ENCODE measurements at regions not wholly inside any gene's neighbourhood (a gene's known extent, or its start where the extent isn't known, plus 50 kb on each side); places are given as distances from the start of the nearest gene placed in this dataset.

DNA sequence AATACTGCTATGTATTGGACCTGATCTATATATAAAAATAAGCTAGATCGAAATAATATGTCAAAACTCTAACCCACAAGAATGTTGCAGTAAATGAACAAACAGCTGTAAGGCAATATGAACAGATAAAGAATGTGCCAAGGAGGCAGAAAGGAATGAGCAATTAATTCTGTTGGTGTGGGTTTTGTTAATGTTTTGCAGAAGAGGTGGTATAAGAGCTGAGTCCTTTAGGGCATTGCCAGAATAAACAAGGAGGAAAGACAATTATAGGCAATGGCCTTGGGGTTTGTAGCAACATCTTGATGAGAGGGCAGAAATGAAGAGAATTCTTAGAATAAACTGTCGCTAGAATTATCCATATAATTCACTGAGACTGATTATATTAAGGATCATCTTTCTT is 240.9 kb upstream of the GULP1 start:
- TF ChIP-seq, protein P1, sequence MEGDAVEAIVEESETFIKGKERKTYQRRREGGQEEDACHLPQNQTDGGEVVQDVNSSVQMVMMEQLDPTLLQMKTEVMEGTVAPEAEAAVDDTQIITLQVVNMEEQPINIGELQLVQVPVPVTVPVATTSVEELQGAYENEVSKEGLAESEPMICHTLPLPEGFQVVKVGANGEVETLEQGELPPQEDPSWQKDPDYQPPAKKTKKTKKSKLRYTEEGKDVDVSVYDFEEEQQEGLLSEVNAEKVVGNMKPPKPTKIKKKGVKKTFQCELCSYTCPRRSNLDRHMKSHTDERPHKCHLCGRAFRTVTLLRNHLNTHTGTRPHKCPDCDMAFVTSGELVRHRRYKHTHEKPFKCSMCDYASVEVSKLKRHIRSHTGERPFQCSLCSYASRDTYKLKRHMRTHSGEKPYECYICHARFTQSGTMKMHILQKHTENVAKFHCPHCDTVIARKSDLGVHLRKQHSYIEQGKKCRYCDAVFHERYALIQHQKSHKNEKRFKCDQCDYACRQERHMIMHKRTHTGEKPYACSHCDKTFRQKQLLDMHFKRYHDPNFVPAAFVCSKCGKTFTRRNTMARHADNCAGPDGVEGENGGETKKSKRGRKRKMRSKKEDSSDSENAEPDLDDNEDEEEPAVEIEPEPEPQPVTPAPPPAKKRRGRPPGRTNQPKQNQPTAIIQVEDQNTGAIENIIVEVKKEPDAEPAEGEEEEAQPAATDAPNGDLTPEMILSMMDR (IDR thresholded peaks at IDR 0.05; ENCODE audit: insufficient read depth, low read length, poor library complexity, severe bottlenecking) = no peak
- no peak for TF ChIP-seq EZH2phosphoT487 (conservative IDR thresholded peaks at IDR 0.05; ENCODE audit: low read length)
